Dermis microvascular lymphatic vessel endothelial cell (primary cell): ENCODE measurements at regions not wholly inside any gene's neighbourhood (a gene's known extent, or its start where the extent isn't known, plus 50 kb on each side); places are given as distances from the start of the nearest gene placed in this dataset.
A peak's percentile ranks its signal among the peaks of the same experiment; 100 is the strongest.

Source experiments
- DNase-seq, 2 donors: peaks; one replicate each; pipeline versions ENCODE4 v3.0.0 to v3.0.0-alpha.2; 2010; ENCODE audit warnings: low read depth in 2 of 2

GRCh38 chr7:131166066-131166465 is 161.6 kb upstream of the MKLN1 start:
- DNase-seq = no peak

DNA sequence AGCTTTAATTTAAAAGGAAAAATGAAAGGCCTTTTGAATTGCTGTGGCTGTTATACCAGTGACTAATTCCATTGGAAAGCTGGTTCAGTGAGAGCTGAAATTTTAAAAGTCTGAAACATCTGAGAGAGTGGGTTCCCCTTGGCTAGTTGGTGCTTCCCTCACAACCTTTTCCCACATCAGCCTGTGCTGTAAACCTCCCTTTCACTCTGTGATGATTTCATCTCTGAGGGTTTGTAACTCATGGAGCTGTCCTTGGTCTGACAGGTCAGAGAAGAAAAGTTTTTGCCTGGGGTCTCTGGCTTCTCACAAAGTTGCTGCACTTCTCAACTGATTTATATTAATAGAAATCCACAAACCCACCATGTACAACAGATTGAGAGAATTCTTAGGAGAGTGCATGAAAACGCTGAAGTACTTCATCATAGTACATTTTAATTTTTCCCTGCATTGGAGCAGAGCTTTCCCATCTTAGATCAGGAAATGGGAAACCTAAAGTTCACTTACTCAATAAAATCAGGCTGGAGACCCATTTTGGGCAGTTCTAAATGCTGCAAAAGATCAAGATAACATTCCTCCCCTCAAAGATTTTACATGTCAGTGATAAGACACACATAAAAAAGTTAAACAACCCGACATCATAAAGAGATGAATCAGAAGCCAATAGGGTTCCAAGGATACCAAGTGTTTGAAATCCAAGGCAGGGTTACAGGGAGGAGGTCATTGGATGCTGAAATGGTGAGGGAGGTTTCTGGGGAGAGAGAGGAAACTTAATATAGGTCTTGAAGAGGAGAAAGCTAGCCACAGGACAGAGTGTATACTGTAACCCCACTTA is 157.0 kb upstream of the MKLN1 start:
- DNase-seq = no peak

DNA sequence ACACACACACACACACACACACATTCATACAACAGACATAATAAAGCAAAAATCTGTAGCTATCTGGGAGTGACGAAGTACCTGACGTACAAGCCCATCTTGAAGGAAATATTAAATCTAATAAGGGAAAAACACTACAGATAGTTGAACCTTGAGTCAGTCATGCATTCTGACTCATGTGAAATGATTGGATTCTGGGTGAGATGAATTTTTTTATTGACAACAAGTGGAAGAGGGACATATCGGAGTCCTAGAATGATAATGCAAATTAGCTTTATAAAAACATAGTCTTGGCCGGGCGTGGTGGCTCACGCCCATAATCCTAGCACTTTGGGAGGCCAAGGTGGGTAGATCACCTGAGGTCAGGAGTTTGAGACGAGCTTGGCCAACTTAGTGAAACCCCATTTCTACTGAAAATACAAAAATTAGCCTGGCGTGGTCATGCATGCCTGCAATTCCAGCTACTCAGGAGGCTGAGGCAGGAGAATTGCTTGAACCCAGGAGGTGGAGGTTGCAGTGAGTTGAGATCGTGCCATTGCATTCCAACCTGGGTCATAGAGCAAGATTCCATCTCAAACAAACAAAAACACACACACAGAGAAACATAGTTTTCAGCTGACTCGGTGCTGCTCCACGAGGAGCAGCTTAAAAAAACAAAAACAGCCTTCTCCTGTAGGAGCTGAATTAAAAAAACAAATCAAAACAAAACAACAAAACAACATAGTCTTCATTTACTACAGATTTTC is 154.4 kb upstream of the MKLN1 start:
- peak in 1 of 2 donors; percentile 18 for DNase-seq

GRCh38 chr7:131174391-131174790 is 153.3 kb upstream of the MKLN1 start:
- no peak for DNase-seq

DNA sequence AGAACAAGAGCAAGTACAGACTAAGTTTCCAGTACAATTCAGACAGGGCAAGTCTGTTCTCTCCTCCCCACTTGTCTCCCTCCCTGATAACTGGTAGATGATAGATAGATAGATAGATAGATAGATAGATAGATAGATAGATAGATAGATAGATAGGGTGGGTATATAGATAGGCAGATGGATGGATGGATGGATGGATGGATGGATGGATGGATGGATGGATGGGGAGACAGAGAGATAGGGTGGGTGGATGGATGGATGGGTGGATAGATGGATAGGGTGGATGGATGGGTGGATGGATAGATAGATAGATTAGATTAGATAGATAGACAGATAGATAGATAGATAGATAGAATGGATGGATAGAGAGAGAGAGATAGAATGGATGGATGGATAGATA is 152.8 kb upstream of the MKLN1 start:
- no peak for DNase-seq

DNA sequence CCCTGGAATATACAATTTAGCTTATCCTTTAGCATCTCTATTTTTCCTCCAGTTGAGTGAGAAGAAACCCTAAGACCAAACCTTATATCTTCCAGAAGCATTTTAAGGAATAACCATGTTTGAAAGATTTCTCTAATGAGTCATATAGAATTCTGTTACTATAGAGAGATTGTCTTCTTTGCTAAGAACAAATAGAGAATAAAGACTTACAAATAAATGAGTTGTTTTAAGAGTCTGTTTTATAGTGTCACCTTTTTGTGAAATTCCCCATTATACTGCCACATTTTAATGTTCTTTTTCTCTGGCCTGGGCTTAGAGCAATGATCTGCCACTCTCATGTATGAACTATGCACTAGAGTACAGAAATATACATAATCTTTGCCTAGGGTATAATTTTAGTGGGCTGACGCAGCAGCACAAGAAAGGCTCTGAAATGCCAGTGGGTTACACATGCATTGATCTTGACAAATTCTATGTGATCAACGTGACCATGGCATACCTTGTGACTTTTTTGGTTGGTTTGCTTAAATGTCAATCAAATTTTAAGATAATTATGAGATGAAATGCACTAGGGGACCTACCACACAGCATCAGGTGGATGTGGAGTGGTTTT is 145.1 kb upstream of the MKLN1 start:
- DNase-seq = no peak

GRCh38 chr7:131183072-131183471 is 144.6 kb upstream of the MKLN1 start:
- DNase-seq = no peak

DNA sequence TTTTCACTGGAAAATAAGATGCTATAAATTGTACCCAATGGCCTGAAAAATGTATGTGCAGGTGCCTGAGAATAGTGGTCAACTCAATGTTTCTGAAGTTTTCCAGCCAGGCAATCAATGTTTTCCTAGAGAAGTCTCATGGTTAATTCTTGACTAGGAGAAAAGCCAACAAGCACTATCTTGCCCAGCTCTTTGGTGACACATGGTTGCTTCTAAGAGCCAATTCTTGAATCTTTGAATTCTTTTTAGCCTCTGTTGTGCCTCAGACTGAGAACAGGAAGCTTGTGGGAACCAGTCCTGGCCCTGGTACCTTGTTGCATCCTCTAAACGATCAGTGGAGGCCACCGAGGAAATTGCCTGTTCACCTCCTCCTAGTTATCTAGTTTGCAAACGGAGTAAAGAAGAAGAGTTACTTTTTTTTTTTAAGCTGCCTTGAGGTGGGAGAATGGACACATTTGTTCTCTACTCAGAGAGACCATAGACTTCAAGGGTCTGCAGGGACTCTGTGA is 144.0 kb upstream of the MKLN1 start:
- no peak for DNase-seq

GRCh38 chr7:131186816-131187215 is 140.9 kb upstream of the MKLN1 start:
- no peak for DNase-seq

- DNase-seq = peak; percentile 52 to 71
These were observed 139.0 kb upstream of the MKLN1 start for GRCh38 chr7:131188367-131189339.

DNA sequence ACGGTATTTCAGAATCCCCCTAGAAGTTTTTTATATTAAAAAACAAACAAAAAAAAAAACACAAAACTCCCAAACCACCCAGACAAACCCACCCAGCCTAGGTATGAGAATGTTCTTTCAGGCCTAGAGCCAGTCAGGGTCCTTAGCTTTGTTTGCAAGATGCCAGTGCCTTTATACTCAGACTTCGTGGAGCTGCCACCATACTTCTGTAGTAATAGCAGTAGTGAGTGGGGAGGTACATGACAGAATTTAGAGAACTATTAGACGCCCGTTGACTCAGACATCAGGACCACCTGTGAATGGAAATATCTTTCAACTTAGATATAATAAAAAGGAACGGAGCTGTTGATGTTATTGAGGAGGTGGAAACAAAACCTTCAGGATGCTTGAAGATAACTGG is 138.2 kb upstream of the MKLN1 start:
- DNase-seq = no peak

GRCh38 chr7:131190146-131190545 is 137.5 kb upstream of the MKLN1 start:
- DNase-seq = peak in 1 of 2 donors; percentile 45

DNA sequence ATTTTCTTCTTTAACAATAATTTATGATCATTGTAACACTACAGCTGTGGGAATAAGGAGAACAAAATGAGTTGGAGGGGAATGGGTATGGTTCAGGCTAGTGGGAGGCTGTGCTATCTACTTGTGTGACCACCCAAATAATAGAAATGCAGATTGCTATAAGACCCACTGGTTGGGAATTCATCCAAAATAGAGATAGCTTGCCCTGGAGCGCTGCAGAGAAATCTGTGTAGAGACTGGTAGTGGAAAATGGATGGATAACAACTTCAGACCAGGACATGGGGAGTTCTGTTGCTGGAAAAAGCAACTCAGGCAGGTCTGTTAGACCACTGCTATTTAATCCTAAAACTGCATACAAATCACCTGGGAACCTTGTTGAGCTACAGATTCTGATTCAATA is 137.1 kb upstream of the MKLN1 start:
- no peak for DNase-seq

- peak; percentile 36 to 90 for DNase-seq
These were observed 133.4 kb upstream of the MKLN1 start for GRCh38 chr7:131194070-131194865.

DNA sequence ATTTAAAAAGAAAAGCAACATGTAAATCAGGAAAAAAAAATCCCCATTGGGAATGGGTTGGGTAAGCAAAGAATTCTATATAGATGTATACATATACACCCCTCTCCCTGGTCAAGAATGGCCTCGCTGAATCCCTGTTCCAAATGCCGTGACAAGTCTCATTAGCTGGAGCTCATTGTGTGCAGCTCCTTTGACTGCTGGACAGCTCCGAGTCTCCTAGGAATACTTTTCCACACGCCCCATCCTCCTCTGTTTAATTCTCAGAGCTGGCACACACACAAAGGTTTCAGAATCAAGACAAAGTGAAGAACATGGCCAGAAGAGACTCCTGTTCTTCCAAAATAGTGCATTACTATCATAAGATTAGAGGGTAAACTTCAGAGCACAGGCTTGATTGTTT is 130.9 kb upstream of the MKLN1 start:
- DNase-seq = peak in 1 of 2 donors; percentile 39

DNA sequence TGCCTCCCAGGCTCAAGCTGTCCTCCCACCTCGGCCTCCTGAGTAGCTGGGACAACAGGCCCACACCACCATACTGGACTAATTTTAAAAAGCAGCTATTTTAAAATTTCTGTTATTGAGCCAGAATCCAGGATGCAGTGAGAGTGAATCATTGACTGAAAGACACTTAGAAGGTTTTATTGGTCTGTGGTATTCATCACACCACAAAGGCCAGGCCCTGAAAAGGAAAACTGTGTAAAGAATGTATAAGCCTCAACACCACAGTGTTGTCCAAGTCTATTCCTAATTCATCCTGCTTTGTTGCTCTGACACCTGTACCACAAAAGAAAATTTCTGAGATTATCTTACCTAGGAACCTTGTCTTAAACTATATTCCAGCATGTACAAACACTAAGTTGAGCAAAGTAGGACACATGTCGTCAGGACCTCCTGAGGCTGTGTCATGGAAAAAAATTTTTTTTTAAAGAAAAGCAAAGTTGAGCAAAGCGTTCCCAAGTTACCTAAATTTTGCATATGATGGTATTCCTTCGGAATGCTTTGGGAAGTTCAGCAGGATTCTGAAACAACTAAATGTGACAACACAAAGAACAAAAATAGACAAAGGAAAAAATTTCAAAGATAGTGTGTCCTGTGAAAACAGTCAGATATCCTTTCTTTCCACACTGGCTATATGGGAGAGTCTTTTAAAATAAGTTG is 129.6 kb upstream of the MKLN1 start:
- DNase-seq = peak in 1 of 2 donors; percentile 48

GRCh38 chr7:131202451-131202850 is 125.2 kb upstream of the MKLN1 start:
- no peak for DNase-seq

- DNase-seq = peak in 1 of 2 donors; percentile 37
These were observed 124.2 kb upstream of the MKLN1 start for GRCh38 chr7:131203291-131203976.

DNA sequence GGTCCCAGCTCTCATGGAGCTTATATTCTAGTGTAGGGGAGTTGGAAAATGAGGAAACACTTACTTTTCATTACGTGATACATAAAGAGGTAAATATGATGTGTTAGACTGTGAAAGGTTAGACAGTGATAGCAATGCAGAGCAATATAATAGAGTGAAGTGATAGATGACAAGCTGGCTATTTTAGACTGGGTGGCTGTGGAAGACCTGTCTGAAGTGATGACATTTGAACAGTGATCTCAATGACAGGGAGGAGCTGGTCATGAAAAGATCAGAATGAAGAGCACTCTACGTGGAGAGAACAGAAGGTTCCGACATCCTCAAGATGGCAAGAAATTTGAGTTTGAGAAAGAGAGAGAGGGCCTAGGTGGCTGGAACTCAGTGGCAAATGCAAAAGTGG is 118.9 kb upstream of the MKLN1 start:
- DNase-seq = no peak
